Endodermal cell (in vitro differentiated cells): ENCODE measurements at regions not wholly inside any gene's neighbourhood (a gene's known extent, or its start where the extent isn't known, plus 50 kb on each side); places are given as distances from the start of the nearest gene placed in this dataset.
A peak's percentile ranks its signal among the peaks of the same experiment; 100 is the strongest.

Source experiments
- DNase-seq: peaks from one replicate; pipeline ENCODE4 v3.0.0-alpha.2; 2017
- H3K27ac ChIP-seq: 2 replicates; pipeline ENCODE4 v1.5.1; 2013; ENCODE audit warnings: mild to moderate bottlenecking, low read depth, low read length, moderate library complexity
- H3K27me3 ChIP-seq: 2 replicates; pipeline ENCODE4 v1.6.1; 2013; ENCODE audit warnings: mild to moderate bottlenecking, low read length, moderate library complexity; ENCODE audit not compliant: insufficient read depth, control insufficient read depth, poor library complexity, severe bottlenecking
- H3K36me3 ChIP-seq: 2 replicates; pipeline ENCODE4 v1.7.0; 2013; ENCODE audit warnings: mild to moderate bottlenecking, low read length, moderate library complexity; ENCODE audit not compliant: control insufficient read depth, insufficient read depth
- H3K4me1 ChIP-seq: one replicate; pipeline ENCODE4 v1.7.0; 2013; ENCODE audit warnings: low read length; ENCODE audit not compliant: control insufficient read depth, insufficient read depth
- H3K4me3 ChIP-seq: 2 replicates; pipeline ENCODE4 v1.5.1; 2013; ENCODE audit warnings: mild to moderate bottlenecking, low read length, moderate library complexity
- H3K9ac ChIP-seq: 2 replicates; pipeline ENCODE4 v1.6.1; 2013; ENCODE audit warnings: mild to moderate bottlenecking, low read length, moderate library complexity; ENCODE audit not compliant: poor library complexity, severe bottlenecking; ENCODE audit errors: extremely low read depth
- H3K9me3 ChIP-seq: 2 replicates; pipeline ENCODE4 v1.6.1; 2013; ENCODE audit warnings: mild to moderate bottlenecking, low read length, moderate library complexity; ENCODE audit not compliant: control insufficient read depth
- H3K27ac Mint-ChIP-seq: 2 replicates; pipeline ENCODE4 v1.8.0; 2020; ENCODE audit warnings: mixed read lengths
- H3K27me3 Mint-ChIP-seq: 2 replicates; pipeline ENCODE4 v1.8.0; 2021; ENCODE audit warnings: mild to moderate bottlenecking, mixed read lengths; ENCODE audit not compliant: insufficient read depth
- H3K36me3 Mint-ChIP-seq: 2 replicates; pipeline ENCODE4 v1.8.0; 2020; ENCODE audit warnings: low read depth, mixed read lengths
- H3K4me1 Mint-ChIP-seq: 2 replicates; pipeline ENCODE4 v1.8.0; 2020; ENCODE audit warnings: mixed read lengths
- H3K4me3 Mint-ChIP-seq: 2 replicates; pipeline ENCODE4 v1.8.0; 2020; ENCODE audit warnings: mild to moderate bottlenecking, moderate library complexity, mixed read lengths
- H3K9me3 Mint-ChIP-seq: 2 replicates; pipeline ENCODE4 v1.8.0; 2020; ENCODE audit warnings: mild to moderate bottlenecking, mixed read lengths
- WGBS, 2 experiments: methylation state at CpG; one replicate each; pipeline versions ENCODE4 v1.1.5 to v1.1.7; 2013; ENCODE audit warnings: missing lambda C conversion rate in 2 of 2, mixed read lengths in 1 of 2; ENCODE audit not compliant: insufficient coverage in 1 of 2, insufficient read length in 1 of 2; 5-methylcytosine and 5-hydroxymethylcytosine counted together
- TF ChIP-seq, protein P1 (sequence below): fragments of 200-600 bp; sonication (generic); conservative IDR thresholded peaks from 2 replicates; pipeline ENCODE4 v1.5.0; 2021; ENCODE audit warnings: antibody characterized with exemption, mild to moderate bottlenecking

DNA sequence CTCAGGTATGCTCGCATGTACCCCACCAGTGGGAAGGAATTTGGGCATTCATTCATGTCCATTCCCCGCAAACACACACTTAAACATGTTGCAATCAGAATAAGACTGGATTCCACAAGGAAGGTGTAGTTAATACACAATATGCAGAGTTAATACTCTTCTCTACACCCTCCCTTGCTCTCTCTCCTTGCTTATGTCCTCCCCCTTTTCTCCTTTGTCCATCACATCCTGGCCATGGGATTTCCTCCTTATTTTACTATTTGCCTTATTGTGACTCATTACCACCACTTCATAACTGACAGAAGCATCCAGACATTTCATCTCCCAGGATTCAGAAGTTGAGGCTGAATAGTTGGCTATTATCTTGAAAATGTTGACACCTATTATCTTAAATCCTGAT lies 473.8 kb upstream of the SPHKAP start:
- H3K27ac Mint-ChIP-seq = no peak overlapping the region
- WGBS, 2 experiments = 96 to 100% methylated on average over 1 to 2 of the region's 2 CpGs
- H3K4me1 ChIP-seq = no peaks in the 10 kb centered on the region
- H3K4me3 Mint-ChIP-seq = no peak overlapping the region
- H3K9me3 ChIP-seq = no peaks in the 10 kb centered on the region
- H3K27me3 ChIP-seq = no peaks in the 10 kb centered on the region
- no peaks in the 10 kb centered on the region for H3K36me3 ChIP-seq
- DNase-seq = no peak
- no peaks in the 10 kb centered on the region for H3K9me3 Mint-ChIP-seq
- TF ChIP-seq, protein P1, sequence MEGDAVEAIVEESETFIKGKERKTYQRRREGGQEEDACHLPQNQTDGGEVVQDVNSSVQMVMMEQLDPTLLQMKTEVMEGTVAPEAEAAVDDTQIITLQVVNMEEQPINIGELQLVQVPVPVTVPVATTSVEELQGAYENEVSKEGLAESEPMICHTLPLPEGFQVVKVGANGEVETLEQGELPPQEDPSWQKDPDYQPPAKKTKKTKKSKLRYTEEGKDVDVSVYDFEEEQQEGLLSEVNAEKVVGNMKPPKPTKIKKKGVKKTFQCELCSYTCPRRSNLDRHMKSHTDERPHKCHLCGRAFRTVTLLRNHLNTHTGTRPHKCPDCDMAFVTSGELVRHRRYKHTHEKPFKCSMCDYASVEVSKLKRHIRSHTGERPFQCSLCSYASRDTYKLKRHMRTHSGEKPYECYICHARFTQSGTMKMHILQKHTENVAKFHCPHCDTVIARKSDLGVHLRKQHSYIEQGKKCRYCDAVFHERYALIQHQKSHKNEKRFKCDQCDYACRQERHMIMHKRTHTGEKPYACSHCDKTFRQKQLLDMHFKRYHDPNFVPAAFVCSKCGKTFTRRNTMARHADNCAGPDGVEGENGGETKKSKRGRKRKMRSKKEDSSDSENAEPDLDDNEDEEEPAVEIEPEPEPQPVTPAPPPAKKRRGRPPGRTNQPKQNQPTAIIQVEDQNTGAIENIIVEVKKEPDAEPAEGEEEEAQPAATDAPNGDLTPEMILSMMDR = no peak
- no peak overlapping the region for H3K4me3 ChIP-seq
- H3K4me1 Mint-ChIP-seq = peaks cover 12% of the 10 kb centered on the region
- H3K27ac ChIP-seq = no peak overlapping the region
- peaks cover 2% of the 10 kb centered on the region for H3K27me3 Mint-ChIP-seq
- no peaks in the 10 kb centered on the region for H3K36me3 Mint-ChIP-seq
- H3K9ac ChIP-seq = no peak overlapping the region

DNA sequence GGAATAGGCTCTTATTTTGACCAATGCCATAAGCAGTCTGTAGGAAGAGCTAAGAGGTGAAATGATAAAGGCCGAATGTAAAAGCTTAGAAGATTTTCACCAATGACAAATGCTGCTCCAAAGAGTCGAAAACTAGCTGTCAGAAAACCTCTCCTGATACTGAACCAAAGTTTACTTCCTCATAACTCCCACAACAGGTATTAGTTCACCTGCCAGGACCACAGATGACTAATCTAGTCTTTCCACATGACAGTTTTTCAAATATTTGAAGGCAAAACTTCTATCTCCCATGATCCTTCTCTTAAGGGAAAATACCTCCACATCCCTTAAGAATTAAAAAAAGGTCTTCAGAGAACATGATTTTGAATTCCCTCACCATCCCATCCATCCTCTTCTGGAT lies 473.2 kb upstream of the SPHKAP start:
- no peaks in the 10 kb centered on the region for H3K9me3 Mint-ChIP-seq
- 93 to 100% methylated on average over 2 of the region's 2 CpGs for WGBS, 2 experiments
- TF ChIP-seq, protein P1 = no peak
- DNase-seq = no peak
- H3K36me3 Mint-ChIP-seq = no peaks in the 10 kb centered on the region
- H3K27me3 ChIP-seq = no peaks in the 10 kb centered on the region
- peaks cover 2% of the 10 kb centered on the region for H3K27me3 Mint-ChIP-seq
- H3K4me1 Mint-ChIP-seq = peaks cover 12% of the 10 kb centered on the region
- H3K4me3 ChIP-seq = no peak overlapping the region
- H3K4me1 ChIP-seq = no peaks in the 10 kb centered on the region
- no peaks in the 10 kb centered on the region for H3K36me3 ChIP-seq
- no peak overlapping the region for H3K9ac ChIP-seq
- no peak overlapping the region for H3K27ac ChIP-seq
- no peak overlapping the region for H3K4me3 Mint-ChIP-seq
- no peak overlapping the region for H3K27ac Mint-ChIP-seq
- H3K9me3 ChIP-seq = no peaks in the 10 kb centered on the region

DNA sequence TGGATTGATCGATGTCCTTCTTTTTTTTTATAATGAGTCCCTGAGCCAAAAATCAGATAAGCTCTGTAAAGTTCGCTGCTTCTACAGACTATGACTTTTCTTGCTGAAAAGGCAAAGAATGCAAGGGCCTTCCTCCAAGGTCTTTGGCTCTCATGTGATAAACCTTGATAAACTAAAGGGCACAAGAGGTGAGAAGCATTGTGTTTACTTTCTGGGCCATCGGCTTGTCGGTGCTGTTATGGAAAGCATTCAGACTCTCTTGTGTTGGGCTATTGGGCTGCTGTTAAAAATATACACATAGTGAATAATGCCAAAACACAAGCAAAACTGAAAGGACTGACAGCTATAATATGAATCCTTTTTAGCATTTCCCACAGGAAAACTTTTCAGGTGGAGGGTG lies 472.4 kb upstream of the SPHKAP start:
- no peak for DNase-seq
- no peaks in the 10 kb centered on the region for H3K9me3 Mint-ChIP-seq
- H3K36me3 Mint-ChIP-seq = no peaks in the 10 kb centered on the region
- TF ChIP-seq, protein P1 = no peak
- no peak overlapping the region for H3K27ac ChIP-seq
- H3K4me1 ChIP-seq = no peaks in the 10 kb centered on the region
- no peak overlapping the region for H3K4me3 Mint-ChIP-seq
- H3K4me1 Mint-ChIP-seq = peaks cover 12% of the 10 kb centered on the region
- no peak overlapping the region for H3K9ac ChIP-seq
- 81 to 88% methylated on average over 2 to 4 of the region's 4 CpGs for WGBS, 2 experiments
- no peaks in the 10 kb centered on the region for H3K36me3 ChIP-seq
- H3K27me3 ChIP-seq = no peaks in the 10 kb centered on the region
- H3K27me3 Mint-ChIP-seq = peaks cover 2% of the 10 kb centered on the region
- H3K4me3 ChIP-seq = peak overlapping the region; percentile 2
- no peak overlapping the region for H3K27ac Mint-ChIP-seq
- no peaks in the 10 kb centered on the region for H3K9me3 ChIP-seq
